Effector memory CD8-positive, alpha-beta T cell (primary cell): ENCODE measurements at regions not wholly inside any gene's neighbourhood (a gene's known extent, or its start where the extent isn't known, plus 50 kb on each side); places are given as distances from the start of the nearest gene placed in this dataset.

ENCODE experiments used
- ATAC-seq: fragments of 150-1000 bp; cut with Tn5 transposase; replicated peaks from 2 replicates; pipeline ENCODE4 v1.10.0; 2021; ENCODE audit warnings: mild to moderate bottlenecking, moderate library complexity
- DNase-seq, 3 experiments: peaks; one replicate each; pipeline ENCODE4 v3.0.0; 2021
- H3K27ac Mint-ChIP-seq, 2 donors: one replicate each; pipeline ENCODE4 v1.8.0; 2022; ENCODE audit warnings: mild to moderate bottlenecking in 2 of 2, mixed read lengths in 2 of 2, moderate library complexity in 2 of 2
- H3K27me3 Mint-ChIP-seq, 2 donors: one replicate each; pipeline ENCODE4 v1.8.0; 2022; ENCODE audit warnings: mixed read lengths in 2 of 2
- H3K36me3 Mint-ChIP-seq: one replicate; pipeline ENCODE4 v1.8.0; 2022; ENCODE audit warnings: mild to moderate bottlenecking, moderate library complexity, mixed read lengths; ENCODE audit not compliant: insufficient read depth
- H3K4me1 Mint-ChIP-seq, 2 donors: one replicate each; pipeline ENCODE4 v1.8.0; 2022; ENCODE audit warnings: low read depth in 2 of 2, mixed read lengths in 2 of 2
- H3K4me3 Mint-ChIP-seq, 2 donors: one replicate each; pipeline ENCODE4 v1.8.0; 2022; ENCODE audit warnings: mild to moderate bottlenecking in 2 of 2, mixed read lengths in 2 of 2, moderate library complexity in 2 of 2
- H3K9me3 Mint-ChIP-seq, 2 donors: one replicate each; pipeline ENCODE4 v1.8.0; 2022; ENCODE audit warnings: mixed read lengths in 2 of 2

- H3K4me1 Mint-ChIP-seq = no peaks in the 10 kb centered on the region
- DNase-seq (no peak), ATAC-seq (no peak)
- H3K9me3 Mint-ChIP-seq = peaks cover 5 to 18% of the 10 kb centered on the region in 2 donors
- H3K27me3 Mint-ChIP-seq = no peaks in the 10 kb centered on the region
- no peaks in the 10 kb centered on the region for H3K36me3 Mint-ChIP-seq
- H3K4me3 Mint-ChIP-seq = peak overlapping the region in 1 of 2 donors; percentile 16
- no peak overlapping the region for H3K27ac Mint-ChIP-seq
These were observed 183.5 kb upstream of the IRX1 start for GRCh38 chr5:3412146-3412545.

GRCh38 chr5:3411363-3411762 is 184.3 kb upstream of the IRX1 start:
- no peaks in the 10 kb centered on the region for H3K36me3 Mint-ChIP-seq
- H3K4me3 Mint-ChIP-seq = peak overlapping the region in 1 of 2 donors; percentile 16
- no peak for DNase-seq
- no peaks in the 10 kb centered on the region for H3K27me3 Mint-ChIP-seq
- peaks cover 5 to 23% of the 10 kb centered on the region in 2 donors for H3K9me3 Mint-ChIP-seq
- H3K4me1 Mint-ChIP-seq = no peaks in the 10 kb centered on the region
- H3K27ac Mint-ChIP-seq = no peak overlapping the region
- ATAC-seq = no peak

GRCh38 chr5:3401635-3402034 is 194.0 kb upstream of the IRX1 start:
- Mint-ChIP-seq H3K27ac (no peak overlapping the region), H3K4me3 (no peak overlapping the region), H3K36me3 (no peaks in the 10 kb centered on the region), H3K4me1 (no peaks in the 10 kb centered on the region), H3K9me3 (peaks cover 5 to 21% of the 10 kb centered on the region in 2 donors), H3K27me3 (no peaks in the 10 kb centered on the region)
- ATAC-seq (no peak), DNase-seq (no peak)

GRCh38 chr5:3400659-3401058 is 195.0 kb upstream of the IRX1 start:
- Mint-ChIP-seq H3K27me3 (no peaks in the 10 kb centered on the region), H3K4me3 (no peak overlapping the region), H3K27ac (no peak overlapping the region), H3K4me1 (no peaks in the 10 kb centered on the region), H3K9me3 (peaks cover 5 to 13% of the 10 kb centered on the region in 2 donors), H3K36me3 (no peaks in the 10 kb centered on the region)
- no peak for DNase-seq
- ATAC-seq = no peak

GRCh38 chr5:3394891-3395599 is 200.6 kb upstream of the IRX1 start:
- Mint-ChIP-seq H3K27ac (no peak overlapping the region), H3K4me3 (no peak overlapping the region), H3K9me3 (peaks cover 6 to 10% of the 10 kb centered on the region in 2 donors), H3K27me3 (no peaks in the 10 kb centered on the region), H3K36me3 (no peaks in the 10 kb centered on the region), H3K4me1 (no peaks in the 10 kb centered on the region)
- ATAC-seq = no peak
- DNase-seq = no peak

- H3K27ac Mint-ChIP-seq = no peak overlapping the region
- H3K9me3 Mint-ChIP-seq = peaks cover 1 to 3% of the 10 kb centered on the region in 2 donors
- DNase-seq = no peak
- H3K36me3 Mint-ChIP-seq = no peaks in the 10 kb centered on the region
- no peaks in the 10 kb centered on the region for H3K27me3 Mint-ChIP-seq
- H3K4me1 Mint-ChIP-seq = no peaks in the 10 kb centered on the region
- no peak for ATAC-seq
- H3K4me3 Mint-ChIP-seq = no peak overlapping the region
These were observed 201.6 kb upstream of the IRX1 start for GRCh38 chr5:3393920-3394597.

- no peak for DNase-seq
- no peak for ATAC-seq
- Mint-ChIP-seq H3K4me1 (no peaks in the 10 kb centered on the region), H3K27me3 (no peaks in the 10 kb centered on the region), H3K27ac (no peak overlapping the region), H3K4me3 (no peak overlapping the region), H3K9me3 (peaks cover 1 to 6% of the 10 kb centered on the region in 2 donors), H3K36me3 (no peaks in the 10 kb centered on the region)
These were observed 202.3 kb upstream of the IRX1 start for GRCh38 chr5:3393122-3393919.

- Mint-ChIP-seq H3K27me3 (no peaks in the 10 kb centered on the region), H3K36me3 (no peaks in the 10 kb centered on the region), H3K4me1 (no peaks in the 10 kb centered on the region), H3K4me3 (no peak overlapping the region), H3K9me3 (peaks cover 1 to 6% of the 10 kb centered on the region in 2 donors), H3K27ac (no peak overlapping the region)
- no peak for DNase-seq
- ATAC-seq = no peak
These were observed 203.2 kb upstream of the IRX1 start for GRCh38 chr5:3392306-3392939.

GRCh38 chr5:3391210-3391609 is 204.4 kb upstream of the IRX1 start:
- H3K4me3 Mint-ChIP-seq = no peak overlapping the region
- ATAC-seq = no peak
- no peaks in the 10 kb centered on the region for H3K36me3 Mint-ChIP-seq
- DNase-seq = no peak
- H3K9me3 Mint-ChIP-seq = peaks cover 1 to 6% of the 10 kb centered on the region in 2 donors
- no peaks in the 10 kb centered on the region for H3K27me3 Mint-ChIP-seq
- no peaks in the 10 kb centered on the region for H3K4me1 Mint-ChIP-seq
- no peak overlapping the region for H3K27ac Mint-ChIP-seq

- DNase-seq (no peak), ATAC-seq (no peak)
- H3K9me3 Mint-ChIP-seq = peaks cover 4 to 6% of the 10 kb centered on the region in 2 donors
- H3K27me3 Mint-ChIP-seq = no peaks in the 10 kb centered on the region
- H3K4me1 Mint-ChIP-seq = no peaks in the 10 kb centered on the region
- no peaks in the 10 kb centered on the region for H3K36me3 Mint-ChIP-seq
- no peak overlapping the region for H3K27ac Mint-ChIP-seq
- H3K4me3 Mint-ChIP-seq = no peak overlapping the region
These were observed 206.1 kb upstream of the IRX1 start for GRCh38 chr5:3389471-3390026.

GRCh38 chr5:3386637-3387036 is 209.0 kb upstream of the IRX1 start:
- Mint-ChIP-seq H3K4me3 (no peak overlapping the region), H3K27ac (no peak overlapping the region), H3K36me3 (no peaks in the 10 kb centered on the region), H3K4me1 (no peaks in the 10 kb centered on the region), H3K9me3 (peaks cover 5 to 18% of the 10 kb centered on the region in 2 donors), H3K27me3 (no peaks in the 10 kb centered on the region)
- DNase-seq = no peak
- no peak for ATAC-seq

GRCh38 chr5:3385991-3386519 is 209.6 kb upstream of the IRX1 start:
- DNase-seq = no peak
- H3K9me3 Mint-ChIP-seq = peaks cover 5 to 18% of the 10 kb centered on the region in 2 donors
- no peaks in the 10 kb centered on the region for H3K36me3 Mint-ChIP-seq
- H3K4me1 Mint-ChIP-seq = no peaks in the 10 kb centered on the region
- no peak overlapping the region for H3K27ac Mint-ChIP-seq
- no peak for ATAC-seq
- no peaks in the 10 kb centered on the region for H3K27me3 Mint-ChIP-seq
- H3K4me3 Mint-ChIP-seq = no peak overlapping the region

GRCh38 chr5:3384531-3384930 is 211.1 kb upstream of the IRX1 start:
- no peaks in the 10 kb centered on the region for H3K36me3 Mint-ChIP-seq
- no peaks in the 10 kb centered on the region for H3K4me1 Mint-ChIP-seq
- H3K27me3 Mint-ChIP-seq = no peaks in the 10 kb centered on the region
- H3K27ac Mint-ChIP-seq = no peak overlapping the region
- peaks cover 5 to 18% of the 10 kb centered on the region in 2 donors for H3K9me3 Mint-ChIP-seq
- no peak for DNase-seq
- no peak overlapping the region for H3K4me3 Mint-ChIP-seq
- no peak for ATAC-seq
